GM21737 (cell line): ENCODE measurements at regions not wholly inside any gene's neighbourhood (a gene's known extent, or its start where the extent isn't known, plus 50 kb on each side); places are given as distances from the start of the nearest gene placed in this dataset.
A peak's percentile ranks its signal among the peaks of the same experiment; 100 is the strongest.
"Not testable (repeated sequence)": the region's sequence is repeated elsewhere in the genome, so short reads cannot be mapped to it uniquely, and the experiment has no call there.

Experiments used
- ATAC-seq: cut with Tn5 transposase; IDR thresholded peaks from one replicate; pipeline ENCODE4 v1.9.1; 2021; ENCODE audit warnings: mild to moderate bottlenecking, moderate library complexity; ENCODE audit not compliant: unreplicated experiment

- ATAC-seq = no peak
These were observed 105.2 kb upstream of the ZNF648 start for GRCh38 chr1:182166750-182167149.

GRCh38 chr1:182166321-182166720 lies 104.8 kb upstream of the ZNF648 start:
- ATAC-seq = no peak

GRCh38 chr1:182164273-182164672 lies 102.8 kb upstream of the ZNF648 start:
- no peak for ATAC-seq

GRCh38 chr1:182163821-182164223 lies 102.3 kb upstream of the ZNF648 start:
- ATAC-seq = no peak

GRCh38 chr1:182159443-182159842 lies 97.9 kb upstream of the ZNF648 start:
- ATAC-seq = no peak

- no peak for ATAC-seq
These were observed 95.7 kb upstream of the ZNF648 start for GRCh38 chr1:182157187-182157586.

GRCh38 chr1:182154425-182154824 lies 92.9 kb upstream of the ZNF648 start:
- not testable (repeated sequence) for ATAC-seq

- ATAC-seq = no peak
These were observed 88.0 kb upstream of the ZNF648 start for GRCh38 chr1:182149411-182149965.

GRCh38 chr1:182147951-182148350 lies 86.4 kb upstream of the ZNF648 start:
- ATAC-seq = no peak

- ATAC-seq = peak; percentile 82
These were observed 85.8 kb upstream of the ZNF648 start for GRCh38 chr1:182147136-182147820.

GRCh38 chr1:182146286-182146685 lies 84.8 kb upstream of the ZNF648 start:
- no peak for ATAC-seq

- ATAC-seq = no peak
These were observed 83.9 kb upstream of the ZNF648 start for GRCh38 chr1:182145441-182145840.

GRCh38 chr1:182144646-182145030 lies 83.1 kb upstream of the ZNF648 start:
- no peak for ATAC-seq

- no peak for ATAC-seq
These were observed 82.5 kb upstream of the ZNF648 start for GRCh38 chr1:182143825-182144645.

- ATAC-seq = no peak
These were observed 81.7 kb upstream of the ZNF648 start for GRCh38 chr1:182143154-182143657.

- no peak for ATAC-seq
These were observed 81.1 kb upstream of the ZNF648 start for GRCh38 chr1:182142621-182143020.

GRCh38 chr1:182141040-182141439 lies 79.5 kb upstream of the ZNF648 start:
- ATAC-seq = no peak

- no peak for ATAC-seq
These were observed 78.0 kb upstream of the ZNF648 start for GRCh38 chr1:182139496-182139895.

GRCh38 chr1:182137546-182137945 lies 76.0 kb upstream of the ZNF648 start:
- ATAC-seq = no peak

GRCh38 chr1:182135946-182136345 lies 74.4 kb upstream of the ZNF648 start:
- ATAC-seq = no peak

- ATAC-seq = no peak
These were observed 72.7 kb upstream of the ZNF648 start for GRCh38 chr1:182134257-182134656.

- ATAC-seq = no peak
These were observed 71.7 kb upstream of the ZNF648 start for GRCh38 chr1:182133181-182133580.
